ENCODE measurements at regions not wholly inside any gene's neighbourhood (a gene's known extent, or its start where the extent isn't known, plus 50 kb on each side); places are given as distances from the start of the nearest gene placed in this dataset.

GRCh38 chr6:134375220-134375580 lies 57.3 kb upstream of the SGK1 start:
- DNase-seq = no peak
- TF ChIP-seq CTCF (IDR thresholded peaks at IDR 0.05) = no peak
- Mint-ChIP-seq H3K27me3 (ENCODE audit: insufficient read depth) (no peaks in the 10 kb centered on the region; the same call in 1 of the 2 replicates), H3K36me3 (ENCODE audit: low read depth) (peaks cover 4% of the 10 kb centered on the region; the same call in 1 of the 2 replicates), H3K9me3 (no peaks in the 10 kb centered on the region; the same call in 1 of the 2 replicates), H3K4me1 (ENCODE audit: low read depth) (peaks cover 28% of the 10 kb centered on the region), H3K27ac (no peak overlapping the region), H3K4me3 (no peak overlapping the region)

GRCh38 chr6:134374491-134375219 lies 56.7 kb upstream of the SGK1 start:
- peaks cover 28% of the 10 kb centered on the region for H3K4me1 Mint-ChIP-seq (ENCODE audit: low read depth)
- TF ChIP-seq CTCF (IDR thresholded peaks at IDR 0.05) = no peak
- no peak overlapping the region for H3K4me3 Mint-ChIP-seq
- no peaks in the 10 kb centered on the region; the same call in 1 of the 2 replicates for H3K27me3 Mint-ChIP-seq (ENCODE audit: insufficient read depth)
- H3K36me3 Mint-ChIP-seq (ENCODE audit: low read depth) = peaks cover 4% of the 10 kb centered on the region; the same call in 1 of the 2 replicates
- peak; percentile 10 for DNase-seq
- no peaks in the 10 kb centered on the region; the same call in 1 of the 2 replicates for H3K9me3 Mint-ChIP-seq
- H3K27ac Mint-ChIP-seq = peak overlapping the region; percentile 73

- Mint-ChIP-seq H3K4me3 (no peak overlapping the region), H3K27ac (peak overlapping the region; percentile 73), H3K36me3 (ENCODE audit: low read depth) (peaks cover 4% of the 10 kb centered on the region; the same call in 1 of the 2 replicates), H3K4me1 (ENCODE audit: low read depth) (peaks cover 28% of the 10 kb centered on the region), H3K27me3 (ENCODE audit: insufficient read depth) (no peaks in the 10 kb centered on the region; the same call in 1 of the 2 replicates), H3K9me3 (no peaks in the 10 kb centered on the region; the same call in 1 of the 2 replicates)
- no peak for TF ChIP-seq CTCF (IDR thresholded peaks at IDR 0.05)
- no peak for DNase-seq
These were observed 56.1 kb upstream of the SGK1 start for GRCh38 chr6:134373993-134374392.

GRCh38 chr6:134373282-134373922 lies 55.5 kb upstream of the SGK1 start:
- Mint-ChIP-seq H3K9me3 (no peaks in the 10 kb centered on the region; the same call in 1 of the 2 replicates), H3K27ac (peak overlapping the region; percentile 73), H3K27me3 (ENCODE audit: insufficient read depth) (no peaks in the 10 kb centered on the region; the same call in 1 of the 2 replicates), H3K4me3 (peak overlapping the region; percentile 42), H3K36me3 (ENCODE audit: low read depth) (peaks cover 4% of the 10 kb centered on the region; the same call in 1 of the 2 replicates), H3K4me1 (ENCODE audit: low read depth) (peaks cover 28% of the 10 kb centered on the region)
- no peak for TF ChIP-seq CTCF (IDR thresholded peaks at IDR 0.05)
- peak; percentile 68 for DNase-seq

GRCh38 chr6:134372603-134373281 lies 54.8 kb upstream of the SGK1 start:
- no peak for TF ChIP-seq CTCF (IDR thresholded peaks at IDR 0.05)
- Mint-ChIP-seq H3K9me3 (no peaks in the 10 kb centered on the region; the same call in 1 of the 2 replicates), H3K27ac (peak overlapping the region; percentile 73), H3K4me1 (ENCODE audit: low read depth) (peaks cover 28% of the 10 kb centered on the region), H3K27me3 (ENCODE audit: insufficient read depth) (no peaks in the 10 kb centered on the region; the same call in 1 of the 2 replicates), H3K36me3 (ENCODE audit: low read depth) (peaks cover 4% of the 10 kb centered on the region; the same call in 1 of the 2 replicates), H3K4me3 (peak overlapping the region; percentile 42)
- no peak for DNase-seq

Measured in HFFc6 (cell line).